HEK293 (cell line): ENCODE measurements at regions not wholly inside any gene's neighbourhood (a gene's known extent, or its start where the extent isn't known, plus 50 kb on each side); places are given as distances from the start of the nearest gene placed in this dataset.

ENCODE experiments used
- CTCF ChIA-PET: fragments of 350-600 bp; formaldehyde crosslinking; extraction: SDS; loops from one replicate; lab custom pipeline; 2021; ENCODE audit warnings: antibody characterized with exemption; lab: Yijun Ruan, JAX
- POLR2A ChIA-PET: fragments of 300-600 bp; formaldehyde crosslinking; extraction: SDS; loops from one replicate; lab custom pipeline; 2020; ENCODE audit warnings: antibody characterized with exemption, inconsistent platforms; lab: Yijun Ruan, JAX
- H3K27ac ChIP-seq: fragments of 200-500 bp; sonication (Bioruptor generic); 2 replicates; pipeline ENCODE4 v1.5.1; 2014; ENCODE audit warnings: low read depth, low read length, control low read depth, inconsistent platforms; ENCODE audit errors: extremely low read depth
- H3K36me3 ChIP-seq, 2 experiments: fragments of 200-500 bp in 1 of 2; sonication (Bioruptor generic) in 1 of 2; 1 replicate in 1 of 2; 2 replicates in 1 of 2; pipeline ENCODE4 v1.5.1; 2014 to 2017; ENCODE audit warnings: inconsistent platforms in 2 of 2, low read length in 2 of 2; ENCODE audit not compliant: control insufficient read depth in 2 of 2, insufficient read depth in 1 of 2
- H3K4me1 ChIP-seq: fragments of 200-500 bp; sonication (Bioruptor generic); 2 replicates; pipeline ENCODE4 v1.5.1; 2014; ENCODE audit warnings: mild to moderate bottlenecking, low read length, inconsistent platforms; ENCODE audit not compliant: control insufficient read depth, insufficient read depth
- H3K4me3 ChIP-seq: 2 replicates; pipeline ENCODE4 v1.5.1; 2011; ENCODE audit warnings: low read depth, mild to moderate bottlenecking, control low read depth, low read length, moderate library complexity
- H3K9me3 ChIP-seq: fragments of 200-500 bp; sonication (Bioruptor generic); 2 replicates; pipeline ENCODE4 v1.5.1; 2014; ENCODE audit warnings: low read depth, low read length, inconsistent platforms; ENCODE audit not compliant: control insufficient read depth, insufficient read depth
- MYNN ChIP-seq: fragments of 450-650 bp; formaldehyde crosslinking; IDR thresholded peaks from 2 replicates; pipeline ENCODE4 v1.5.1; 2016; ENCODE audit warnings: missing biosample characterization, missing genetic modification characterization, borderline replicate concordance
- WT1 ChIP-seq: fragments of 450-650 bp; formaldehyde crosslinking; IDR thresholded peaks from 2 replicates; pipeline ENCODE4 v1.5.1; 2016; ENCODE audit warnings: missing biosample characterization, missing genetic modification characterization
- ZNF19 ChIP-seq: fragments of 450-650 bp; formaldehyde crosslinking; IDR thresholded peaks from 2 replicates; pipeline ENCODE4; 2016; ENCODE audit warnings: missing biosample characterization, missing genetic modification characterization, low read depth
- ZNF202 ChIP-seq: fragments of 450-650 bp; formaldehyde crosslinking; IDR thresholded peaks from 2 replicates; pipeline ENCODE4 v1.5.1; 2016; ENCODE audit warnings: missing biosample characterization, missing genetic modification characterization, borderline replicate concordance
- ZNF221 ChIP-seq: fragments of 450-650 bp; formaldehyde crosslinking; IDR thresholded peaks from 2 replicates; pipeline ENCODE4 v1.5.1; 2017; ENCODE audit warnings: missing biosample characterization, missing genetic modification characterization, borderline replicate concordance
- ZNF248 ChIP-seq: fragments of 450-650 bp; formaldehyde crosslinking; IDR thresholded peaks from 2 replicates; pipeline ENCODE4 v1.5.1; 2017; ENCODE audit warnings: missing biosample characterization, missing genetic modification characterization
- ZNF423 ChIP-seq: fragments of 450-650 bp; formaldehyde crosslinking; IDR thresholded peaks from 2 replicates; pipeline ENCODE4 v1.5.1; 2016; ENCODE audit warnings: missing biosample characterization, missing genetic modification characterization
- ZNF501 ChIP-seq: fragments of 450-650 bp; formaldehyde crosslinking; IDR thresholded peaks from 2 replicates; pipeline ENCODE4 v1.5.1; 2016; ENCODE audit warnings: missing biosample characterization, missing genetic modification characterization
- ZNF548 ChIP-seq: fragments of 450-650 bp; formaldehyde crosslinking; IDR thresholded peaks from 2 replicates; pipeline ENCODE4 v1.5.1; 2016; ENCODE audit warnings: missing biosample characterization, missing genetic modification characterization
- ZNF600 ChIP-seq: fragments of 450-650 bp; formaldehyde crosslinking; IDR thresholded peaks from 2 replicates; pipeline ENCODE4 v1.5.1; 2016; ENCODE audit warnings: missing biosample characterization, missing genetic modification characterization
- ZNF621 ChIP-seq: fragments of 450-650 bp; formaldehyde crosslinking; IDR thresholded peaks from 2 replicates; pipeline ENCODE4 v1.5.1; 2017; ENCODE audit warnings: missing biosample characterization, missing genetic modification characterization
- ZNF658 ChIP-seq: fragments of 450-650 bp; formaldehyde crosslinking; IDR thresholded peaks from 2 replicates; pipeline ENCODE4; 2016; ENCODE audit warnings: missing biosample characterization, missing genetic modification characterization
- ZNF76 ChIP-seq: fragments of 450-650 bp; formaldehyde crosslinking; IDR thresholded peaks from 2 replicates; pipeline ENCODE4; 2016; ENCODE audit warnings: low read depth, missing biosample characterization, missing genetic modification characterization, borderline replicate concordance
- TF ChIP-seq, protein P1 (sequence below): fragments of 450-650 bp; formaldehyde crosslinking; IDR thresholded peaks from 2 replicates; pipeline ENCODE4 v1.5.1; 2016; ENCODE audit warnings: missing biosample characterization, missing genetic modification characterization, borderline replicate concordance
- TF ChIP-seq, protein P2 (sequence below): fragments of 450-650 bp; formaldehyde crosslinking; IDR thresholded peaks from 2 replicates; pipeline ENCODE4 v1.5.1; 2017; ENCODE audit warnings: missing biosample characterization, missing genetic modification characterization
- TF ChIP-seq, protein P3 (sequence below): fragments of 450-650 bp; formaldehyde crosslinking; IDR thresholded peaks from 2 replicates; pipeline ENCODE4; 2016; ENCODE audit warnings: missing biosample characterization, missing genetic modification characterization
- TF ChIP-seq, protein P4 (sequence below): fragments of 450-650 bp; formaldehyde crosslinking; IDR thresholded peaks from 2 replicates; pipeline ENCODE4 v1.5.1; 2016; ENCODE audit warnings: missing biosample characterization, missing genetic modification characterization, borderline replicate concordance
- TF ChIP-seq, protein P5 (sequence below): fragments of 450-650 bp; formaldehyde crosslinking; IDR thresholded peaks from 2 replicates; pipeline ENCODE4 v1.5.1; 2016; ENCODE audit warnings: missing biosample characterization, missing genetic modification characterization

DNA sequence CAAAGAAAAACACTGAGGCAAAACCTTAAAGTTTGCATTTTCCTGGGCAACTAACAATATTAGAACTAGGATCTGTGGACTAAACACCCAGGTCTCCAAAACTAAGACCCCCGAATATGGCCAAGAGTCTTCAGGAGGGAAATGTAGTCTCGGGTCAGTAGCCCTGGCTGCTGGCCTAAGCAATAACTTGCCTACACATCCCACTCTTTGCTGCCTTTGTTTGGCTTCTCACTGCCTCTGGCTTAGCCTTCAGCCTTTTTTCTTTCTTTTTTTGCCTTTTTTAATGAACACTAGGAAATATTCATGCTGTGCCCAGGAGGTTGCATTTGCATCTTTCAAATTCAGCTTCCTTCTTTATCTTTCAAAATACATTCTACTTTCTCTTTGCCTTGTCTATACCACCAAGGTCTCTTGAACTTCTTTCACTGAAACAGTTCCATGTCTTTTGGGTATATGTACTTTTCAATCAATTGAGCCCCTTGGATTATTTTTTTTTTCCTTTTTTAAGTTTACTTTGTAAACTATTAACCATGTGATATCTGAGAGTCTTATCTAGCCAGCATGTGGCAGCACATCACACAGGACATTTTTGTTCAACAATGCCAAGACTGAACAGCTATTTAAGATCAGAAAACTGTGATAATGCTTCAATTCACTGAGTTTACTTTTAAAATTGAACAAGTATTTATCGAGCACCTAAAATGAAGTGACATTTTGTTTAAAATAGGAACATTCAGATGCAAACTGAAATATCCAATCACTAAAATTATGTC is 165.0 kb upstream of the TRPC6 start (continued):
- TF ChIP-seq, protein P1, sequence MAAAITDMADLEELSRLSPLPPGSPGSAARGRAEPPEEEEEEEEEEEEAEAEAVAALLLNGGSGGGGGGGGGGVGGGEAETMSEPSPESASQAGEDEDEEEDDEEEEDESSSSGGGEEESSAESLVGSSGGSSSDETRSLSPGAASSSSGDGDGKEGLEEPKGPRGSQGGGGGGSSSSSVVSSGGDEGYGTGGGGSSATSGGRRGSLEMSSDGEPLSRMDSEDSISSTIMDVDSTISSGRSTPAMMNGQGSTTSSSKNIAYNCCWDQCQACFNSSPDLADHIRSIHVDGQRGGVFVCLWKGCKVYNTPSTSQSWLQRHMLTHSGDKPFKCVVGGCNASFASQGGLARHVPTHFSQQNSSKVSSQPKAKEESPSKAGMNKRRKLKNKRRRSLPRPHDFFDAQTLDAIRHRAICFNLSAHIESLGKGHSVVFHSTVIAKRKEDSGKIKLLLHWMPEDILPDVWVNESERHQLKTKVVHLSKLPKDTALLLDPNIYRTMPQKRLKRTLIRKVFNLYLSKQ (tag by site-specific recombination), result no peak

DNA sequence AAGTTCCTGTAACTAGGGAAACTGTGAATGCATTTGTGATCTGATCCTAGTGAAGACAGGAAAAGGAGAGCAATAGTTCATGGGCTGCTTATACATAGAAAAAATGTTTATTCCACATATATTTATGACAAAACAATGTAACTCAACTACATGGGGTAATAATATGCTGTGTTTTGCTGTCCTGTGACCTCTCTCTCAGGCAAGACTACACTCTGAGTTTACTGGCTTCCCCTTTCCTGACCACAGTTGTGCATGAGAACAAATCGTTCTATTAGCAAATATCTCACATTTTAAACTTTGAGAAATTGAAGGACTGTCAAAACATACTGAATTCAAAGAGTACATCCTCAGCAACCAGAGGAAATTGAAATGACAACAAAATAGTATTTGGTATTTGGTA is 161.9 kb upstream of the TRPC6 start:
- ChIA-PET POLR2A (no interaction called here), CTCF (interaction anchor here (0.5 kb wide), 1 partner anchor 239 kb away, joined by 3 read pairs; no protein-coding TSS in a partner anchor)
- H3K4me1 ChIP-seq, result no peaks in the 10 kb centered on the region
- no peak overlapping the region for H3K4me3 ChIP-seq
- no peaks in the 10 kb centered on the region for H3K36me3 ChIP-seq
- no peaks in the 10 kb centered on the region for H3K9me3 ChIP-seq
- no peak overlapping the region for H3K27ac ChIP-seq
- TF ChIP-seq ZNF19 (tag by site-specific recombination), result no peak

DNA sequence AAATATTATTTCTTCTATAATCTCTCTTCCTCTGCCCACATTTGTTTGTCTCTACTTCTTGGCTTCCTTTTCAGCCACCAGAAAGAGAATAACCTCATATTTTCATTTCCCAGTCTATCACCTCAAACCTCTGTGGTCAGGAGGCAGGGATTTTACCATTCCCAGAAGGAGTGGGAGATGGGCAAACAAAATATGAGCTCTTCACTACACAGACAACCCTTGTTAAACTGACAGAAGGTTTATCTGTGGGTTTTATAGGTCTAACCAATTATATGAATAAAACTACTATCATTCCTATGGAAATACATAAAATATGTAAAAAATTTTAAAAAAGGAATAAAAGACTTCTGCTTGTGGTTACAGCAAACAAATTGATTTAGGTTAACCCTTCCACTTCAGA is 160.0 kb upstream of the TRPC6 start:
- H3K9me3 ChIP-seq, result no peaks in the 10 kb centered on the region
- no peaks in the 10 kb centered on the region for H3K4me1 ChIP-seq
- H3K27ac ChIP-seq, result no peak overlapping the region
- POLR2A ChIA-PET, result no interaction called here
- H3K36me3 ChIP-seq, result no peaks in the 10 kb centered on the region
- no peak overlapping the region for H3K4me3 ChIP-seq
- CTCF ChIA-PET, result no interaction called here
- TF ChIP-seq ZNF658 (tag by site-specific recombination) (no peak), WT1 (no peak), ZNF76 (tag by site-specific recombination) (no peak), ZNF600 (no peak), MYNN (tag by site-specific recombination) (no peak), ZNF221 (tag by site-specific recombination) (no peak), ZNF621 (tag by site-specific recombination) (no peak), ZNF423 (tag by site-specific recombination) (no peak), ZNF501 (tag by site-specific recombination) (no peak), ZNF548 (tag by site-specific recombination) (no peak), ZNF202 (tag by site-specific recombination) (no peak), ZNF248 (no peak)
- TF ChIP-seq, protein P2, sequence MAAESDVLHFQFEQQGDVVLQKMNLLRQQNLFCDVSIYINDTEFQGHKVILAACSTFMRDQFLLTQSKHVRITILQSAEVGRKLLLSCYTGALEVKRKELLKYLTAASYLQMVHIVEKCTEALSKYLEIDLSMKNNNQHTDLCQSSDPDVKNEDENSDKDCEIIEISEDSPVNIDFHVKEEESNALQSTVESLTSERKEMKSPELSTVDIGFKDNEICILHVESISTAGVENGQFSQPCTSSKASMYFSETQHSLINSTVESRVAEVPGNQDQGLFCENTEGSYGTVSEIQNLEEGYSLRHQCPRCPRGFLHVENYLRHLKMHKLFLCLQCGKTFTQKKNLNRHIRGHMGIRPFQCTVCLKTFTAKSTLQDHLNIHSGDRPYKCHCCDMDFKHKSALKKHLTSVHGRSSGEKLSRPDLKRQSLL (tag by site-specific recombination), result no peak
- TF ChIP-seq, protein P3, sequence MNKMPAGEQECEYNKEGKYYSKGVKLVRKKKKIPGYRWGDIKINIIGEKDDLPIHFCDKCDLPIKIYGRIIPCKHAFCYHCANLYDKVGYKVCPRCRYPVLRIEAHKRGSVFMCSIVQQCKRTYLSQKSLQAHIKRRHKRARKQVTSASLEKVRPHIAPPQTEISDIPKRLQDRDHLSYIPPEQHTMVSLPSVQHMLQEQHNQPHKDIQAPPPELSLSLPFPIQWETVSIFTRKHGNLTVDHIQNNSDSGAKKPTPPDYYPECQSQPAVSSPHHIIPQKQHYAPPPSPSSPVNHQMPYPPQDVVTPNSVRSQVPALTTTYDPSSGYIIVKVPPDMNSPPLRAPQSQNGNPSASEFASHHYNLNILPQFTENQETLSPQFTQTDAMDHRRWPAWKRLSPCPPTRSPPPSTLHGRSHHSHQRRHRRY (tag by site-specific recombination), result no peak
- TF ChIP-seq, protein P4, sequence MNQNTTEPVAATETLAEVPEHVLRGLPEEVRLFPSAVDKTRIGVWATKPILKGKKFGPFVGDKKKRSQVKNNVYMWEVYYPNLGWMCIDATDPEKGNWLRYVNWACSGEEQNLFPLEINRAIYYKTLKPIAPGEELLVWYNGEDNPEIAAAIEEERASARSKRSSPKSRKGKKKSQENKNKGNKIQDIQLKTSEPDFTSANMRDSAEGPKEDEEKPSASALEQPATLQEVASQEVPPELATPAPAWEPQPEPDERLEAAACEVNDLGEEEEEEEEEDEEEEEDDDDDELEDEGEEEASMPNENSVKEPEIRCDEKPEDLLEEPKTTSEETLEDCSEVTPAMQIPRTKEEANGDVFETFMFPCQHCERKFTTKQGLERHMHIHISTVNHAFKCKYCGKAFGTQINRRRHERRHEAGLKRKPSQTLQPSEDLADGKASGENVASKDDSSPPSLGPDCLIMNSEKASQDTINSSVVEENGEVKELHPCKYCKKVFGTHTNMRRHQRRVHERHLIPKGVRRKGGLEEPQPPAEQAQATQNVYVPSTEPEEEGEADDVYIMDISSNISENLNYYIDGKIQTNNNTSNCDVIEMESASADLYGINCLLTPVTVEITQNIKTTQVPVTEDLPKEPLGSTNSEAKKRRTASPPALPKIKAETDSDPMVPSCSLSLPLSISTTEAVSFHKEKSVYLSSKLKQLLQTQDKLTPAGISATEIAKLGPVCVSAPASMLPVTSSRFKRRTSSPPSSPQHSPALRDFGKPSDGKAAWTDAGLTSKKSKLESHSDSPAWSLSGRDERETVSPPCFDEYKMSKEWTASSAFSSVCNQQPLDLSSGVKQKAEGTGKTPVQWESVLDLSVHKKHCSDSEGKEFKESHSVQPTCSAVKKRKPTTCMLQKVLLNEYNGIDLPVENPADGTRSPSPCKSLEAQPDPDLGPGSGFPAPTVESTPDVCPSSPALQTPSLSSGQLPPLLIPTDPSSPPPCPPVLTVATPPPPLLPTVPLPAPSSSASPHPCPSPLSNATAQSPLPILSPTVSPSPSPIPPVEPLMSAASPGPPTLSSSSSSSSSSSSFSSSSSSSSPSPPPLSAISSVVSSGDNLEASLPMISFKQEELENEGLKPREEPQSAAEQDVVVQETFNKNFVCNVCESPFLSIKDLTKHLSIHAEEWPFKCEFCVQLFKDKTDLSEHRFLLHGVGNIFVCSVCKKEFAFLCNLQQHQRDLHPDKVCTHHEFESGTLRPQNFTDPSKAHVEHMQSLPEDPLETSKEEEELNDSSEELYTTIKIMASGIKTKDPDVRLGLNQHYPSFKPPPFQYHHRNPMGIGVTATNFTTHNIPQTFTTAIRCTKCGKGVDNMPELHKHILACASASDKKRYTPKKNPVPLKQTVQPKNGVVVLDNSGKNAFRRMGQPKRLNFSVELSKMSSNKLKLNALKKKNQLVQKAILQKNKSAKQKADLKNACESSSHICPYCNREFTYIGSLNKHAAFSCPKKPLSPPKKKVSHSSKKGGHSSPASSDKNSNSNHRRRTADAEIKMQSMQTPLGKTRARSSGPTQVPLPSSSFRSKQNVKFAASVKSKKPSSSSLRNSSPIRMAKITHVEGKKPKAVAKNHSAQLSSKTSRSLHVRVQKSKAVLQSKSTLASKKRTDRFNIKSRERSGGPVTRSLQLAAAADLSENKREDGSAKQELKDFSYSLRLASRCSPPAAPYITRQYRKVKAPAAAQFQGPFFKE (tag by site-specific recombination), result no peak
- TF ChIP-seq, protein P5, sequence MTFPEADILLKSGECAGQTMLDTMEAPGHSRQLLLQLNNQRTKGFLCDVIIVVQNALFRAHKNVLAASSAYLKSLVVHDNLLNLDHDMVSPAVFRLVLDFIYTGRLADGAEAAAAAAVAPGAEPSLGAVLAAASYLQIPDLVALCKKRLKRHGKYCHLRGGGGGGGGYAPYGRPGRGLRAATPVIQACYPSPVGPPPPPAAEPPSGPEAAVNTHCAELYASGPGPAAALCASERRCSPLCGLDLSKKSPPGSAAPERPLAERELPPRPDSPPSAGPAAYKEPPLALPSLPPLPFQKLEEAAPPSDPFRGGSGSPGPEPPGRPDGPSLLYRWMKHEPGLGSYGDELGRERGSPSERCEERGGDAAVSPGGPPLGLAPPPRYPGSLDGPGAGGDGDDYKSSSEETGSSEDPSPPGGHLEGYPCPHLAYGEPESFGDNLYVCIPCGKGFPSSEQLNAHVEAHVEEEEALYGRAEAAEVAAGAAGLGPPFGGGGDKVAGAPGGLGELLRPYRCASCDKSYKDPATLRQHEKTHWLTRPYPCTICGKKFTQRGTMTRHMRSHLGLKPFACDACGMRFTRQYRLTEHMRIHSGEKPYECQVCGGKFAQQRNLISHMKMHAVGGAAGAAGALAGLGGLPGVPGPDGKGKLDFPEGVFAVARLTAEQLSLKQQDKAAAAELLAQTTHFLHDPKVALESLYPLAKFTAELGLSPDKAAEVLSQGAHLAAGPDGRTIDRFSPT (tag by site-specific recombination), result no peak
